DOHH2 (cell line): ENCODE measurements at regions not wholly inside any gene's neighbourhood (a gene's known extent, or its start where the extent isn't known, plus 50 kb on each side); places are given as distances from the start of the nearest gene placed in this dataset.

Experiments used
- CTCF ChIP-seq: fragments of 200-600 bp; sonication (generic); IDR thresholded peaks from one replicate; pipeline ENCODE4 v1.5.1; 2014; ENCODE audit warnings: antibody characterized with exemption, mild to moderate bottlenecking, low read depth, low read length; ENCODE audit not compliant: poor library complexity, severe bottlenecking
- EZH2phosphoT487 ChIP-seq: fragments of 200-600 bp; sonication (generic); IDR thresholded peaks from 2 replicates; pipeline ENCODE4 v1.6.1; 2017; ENCODE audit warnings: borderline replicate concordance, mild to moderate bottlenecking, antibody characterized with exemption, low read length, moderate library complexity, mixed read lengths

- TF ChIP-seq EZH2phosphoT487: no peak
- no peak for TF ChIP-seq CTCF
Observed at GRCh38 chr7:33784000-33784399, 121.3 kb upstream of the BMPER start.
